GM12878 (cell line): ENCODE measurements at regions not wholly inside any gene's neighbourhood (a gene's known extent, or its start where the extent isn't known, plus 50 kb on each side); places are given as distances from the start of the nearest gene placed in this dataset.

Experiments used
- ATAC-seq: fragments of 200-7000 bp; cut with Tn5 transposase; 3 replicates; pipeline ENCODE4 v1.9.1; 2020; ENCODE audit warnings: mild to moderate bottlenecking, moderate library complexity
- BruUV-seq: library from RNA; stranded (reverse); fragments of 400-500 nt; replicated peaks from 2 replicates; lab custom pipeline; 2021; lab: Mats Ljungman, UMichigan
- CTCF ChIA-PET: fragments of 300-600 bp; sonication (Branson Sonifier 250); formaldehyde crosslinking; extraction: SDS; loops from one replicate; lab custom pipeline; 2021; ENCODE audit warnings: inconsistent platforms; lab: Yijun Ruan, JAX
- POLR2A ChIA-PET: fragments of 350-600 bp; formaldehyde crosslinking; extraction: SDS; loops from one replicate; lab custom pipeline; 2021; ENCODE audit warnings: inconsistent platforms; lab: Charles Lee
- RAD21 ChIA-PET: fragments of 300-600 bp; sonication (Branson Sonifier 250); formaldehyde crosslinking; loops from one replicate; lab custom pipeline; 2023; ENCODE audit warnings: antibody characterized with exemption; ENCODE audit not compliant: unreplicated experiment; lab: Charles Lee
- SMC1A ChIA-PET: fragments of 300-600 bp; sonication (Branson Sonifier 250); formaldehyde crosslinking; loops from one replicate; lab custom pipeline; 2023; ENCODE audit not compliant: unreplicated experiment, uncharacterized antibody; lab: Charles Lee
- DNase-seq: peaks from one replicate; pipeline ENCODE4 v3.0.0-alpha.2; 2011; ENCODE audit warnings: low read depth, low spot score
- FAIRE-seq: peaks from 3 replicates; lab custom pipeline; 2011; peaks lifted over from hg19 to GRCh38; lab: Jason Lieb, UNC
- H2AFZ ChIP-seq: 2 replicates; pipeline ENCODE4 v1.6.0; 2011; ENCODE audit warnings: low read depth, low read length, control low read depth; ENCODE audit not compliant: control insufficient read depth
- H3K27ac ChIP-seq: 2 replicates; pipeline ENCODE4 v1.5.1; 2011; ENCODE audit warnings: control low read depth; ENCODE audit not compliant: control insufficient read depth, insufficient read depth
- H3K27me3 ChIP-seq, 2 experiments: replicated peaks in 1 of 2; 2 replicates each; pipeline versions ENCODE4 v1.6.0 to v1.6.1; 2011; ENCODE audit warnings: low read length in 1 of 2; ENCODE audit not compliant: control insufficient read depth in 2 of 2, insufficient read depth in 2 of 2
- H3K36me3 ChIP-seq, 2 experiments: 2 replicates each; pipeline ENCODE4 v1.5.1; 2011; ENCODE audit warnings: low read length in 1 of 2; ENCODE audit not compliant: control insufficient read depth in 2 of 2, insufficient read depth in 2 of 2
- H3K4me1 ChIP-seq: 2 replicates; pipeline ENCODE4 v1.6.1; 2011; ENCODE audit warnings: mild to moderate bottlenecking, low read length, moderate library complexity, mixed read lengths; ENCODE audit not compliant: control insufficient read depth, insufficient read depth
- H3K4me2 ChIP-seq: 2 replicates; pipeline ENCODE4 v1.6.0; 2011; ENCODE audit warnings: control low read depth; ENCODE audit not compliant: control insufficient read depth, insufficient read depth
- H3K4me3 ChIP-seq: fragments of 200-600 bp; sonication (generic); 2 replicates; pipeline ENCODE4 v1.5.1; 2016
- H3K79me2 ChIP-seq: 2 replicates; pipeline ENCODE4 v1.6.0; 2011; ENCODE audit warnings: low read length; ENCODE audit not compliant: control insufficient read depth, insufficient read depth
- H3K9ac ChIP-seq: 2 replicates; pipeline ENCODE4 v1.8.0; 2011; ENCODE audit warnings: low read length, control low read depth, mixed read lengths; ENCODE audit not compliant: control insufficient read depth, insufficient read depth
- H3K9me3 ChIP-seq: replicated peaks from 3 replicates; pipeline ENCODE4 v1.5.1; 2011; ENCODE audit warnings: mild to moderate bottlenecking, low read length; ENCODE audit not compliant: control insufficient read depth, insufficient read depth
- H4K20me1 ChIP-seq: 2 replicates; pipeline ENCODE4 v1.6.0; 2011; ENCODE audit not compliant: control insufficient read depth, insufficient read depth
- BHLHE40 ChIP-seq, 2 experiments: fragments of 450-650 bp in 1 of 2; IDR thresholded peaks; 2 replicates each; pipeline ENCODE4 v1.6.1; 2011 to 2017; ENCODE audit warnings: low read depth in 2 of 2, borderline replicate concordance in 1 of 2, improper control_type of control experiment in 1 of 2, low read length in 1 of 2, mild to moderate bottlenecking in 1 of 2
- CHD1 ChIP-seq: IDR thresholded peaks from 2 replicates; pipeline ENCODE4 v1.6.1; 2012; ENCODE audit warnings: low read depth, low read length, improper control_type of control experiment
- EED ChIP-seq: sonication (generic); IDR thresholded peaks from 2 replicates; pipeline ENCODE4 v1.6.1; 2016; ENCODE audit warnings: antibody characterized with exemption, low read depth
- IRF3 ChIP-seq: fragments of 450-650 bp; IDR thresholded peaks from 2 replicates; pipeline ENCODE4 v1.6.1; 2014; ENCODE audit warnings: mild to moderate bottlenecking
- MTA2 ChIP-seq: fragments of 450-650 bp; IDR thresholded peaks from 2 replicates; pipeline ENCODE4 v1.6.1; 2016; ENCODE audit warnings: low read depth, mild to moderate bottlenecking, moderate library complexity
- RUNX3 ChIP-seq: IDR thresholded peaks from 2 replicates; pipeline ENCODE4 v1.6.1; 2012; ENCODE audit warnings: low read length, inconsistent platforms
- SKIL ChIP-seq: fragments of 450-650 bp; IDR thresholded peaks from 2 replicates; pipeline ENCODE4 v1.6.1; 2017; ENCODE audit warnings: mild to moderate bottlenecking, low read depth, inconsistent platforms; ENCODE audit not compliant: poor library complexity, severe bottlenecking
- SMAD1 ChIP-seq: fragments of 450-650 bp; IDR thresholded peaks from 2 replicates; pipeline ENCODE4 v1.6.1; 2018; ENCODE audit warnings: mild to moderate bottlenecking, low read depth; ENCODE audit not compliant: partially characterized antibody
- YY1 ChIP-seq: IDR thresholded peaks from 2 replicates; pipeline ENCODE4 v1.6.1; 2011; ENCODE audit warnings: low read depth, mild to moderate bottlenecking, low read length
- ZNF24 ChIP-seq: fragments of 450-650 bp; IDR thresholded peaks from 2 replicates; pipeline ENCODE4 v1.6.1; 2017; ENCODE audit warnings: antibody characterized with exemption, mild to moderate bottlenecking
- ZNF687 ChIP-seq: fragments of 450-650 bp; IDR thresholded peaks from 2 replicates; pipeline ENCODE4 v1.6.1; 2017; ENCODE audit warnings: mild to moderate bottlenecking, moderate library complexity
- WGBS: methylation state at CpG from one replicate; pipeline ENCODE4 v1.1.6; 2016; ENCODE audit warnings: low lambda C conversion rate; ENCODE audit not compliant: insufficient replicate concordance, insufficient coverage; ENCODE audit errors: missing lambda C conversion rate; 5-methylcytosine and 5-hydroxymethylcytosine counted together
- in situ Hi-C: fragments of 300-500 bp; cut with MboI; formaldehyde crosslinking; loops from 9 replicates; pipeline ENCODE4 v1.14.3; 2018; ENCODE audit warnings: mixed read lengths
- intact Hi-C: fragments of 100-400 bp; cut with micrococcal nuclease; formaldehyde crosslinking; loops from one replicate; pipeline ENCODE4 v1.14.2; 2022; ENCODE audit not compliant: unreplicated experiment

GRCh38 chr6:148226284-148226683 is 116.4 kb upstream of the SASH1 start (continued):
- no peak for TF ChIP-seq IRF3
- TF ChIP-seq SMAD1 = no peak

- ChIA-PET RAD21 (no interaction called here), SMC1A (no interaction called here)
- no peaks in the 10 kb centered on the region for H3K36me3 ChIP-seq
- H3K9me3 ChIP-seq = no peaks in the 10 kb centered on the region
- intact Hi-C loops = no loop called here
- ATAC-seq = no peak
- H3K27ac ChIP-seq = no peak overlapping the region
- H3K9ac ChIP-seq = no peak overlapping the region
- no peaks in the 10 kb centered on the region for H3K4me1 ChIP-seq
- in situ Hi-C loops = no loop called here
- no peaks in the 10 kb centered on the region; a peak in 1 of 4 replicates for H3K27me3 ChIP-seq
- TF ChIP-seq BHLHE40 (IDR thresholded peaks at IDR 0.05; ENCODE audit: borderline replicate concordance in 1 of 2, low read depth in 2 of 2, low read length in 1 of 2) = no peak
- no peak for TF ChIP-seq ZNF24
- no peak for TF ChIP-seq YY1
- TF ChIP-seq CHD1 = no peak
- no peak for TF ChIP-seq SKIL
- no peak for TF ChIP-seq EED
- TF ChIP-seq RUNX3 = no peak
- no peak for TF ChIP-seq ZNF687
- no peak for TF ChIP-seq MTA2
- TF ChIP-seq, all 136 proteins: peak for 0
- Histone ChIP-seq H3K79me2 (no peaks in the 10 kb centered on the region), H4K20me1 (no peaks in the 10 kb centered on the region), H2AFZ (no peak overlapping the region), H3K4me2 (no peak overlapping the region), H3K4me3 (no peak overlapping the region)
- no TSS peak for BruUV-seq
- CTCF ChIA-PET = no interaction called here
- POLR2A ChIA-PET = no interaction called here
- 12% methylated on average over 4 of the region's 4 CpGs for WGBS
- no peak for FAIRE-seq
- no peak for DNase-seq
Observed at GRCh38 chr6:148231572-148231971, 111.1 kb upstream of the SASH1 start.
